Mucosa of descending colon (tissue), 3 donors: ENCODE measurements at regions not wholly inside any gene's neighbourhood (a gene's known extent, or its start where the extent isn't known, plus 50 kb on each side); places are given as distances from the start of the nearest gene placed in this dataset.

Source experiments
- ATAC-seq: fragments of 200-7000 bp; cut with Tn5 transposase; one replicate; pipeline ENCODE4 v1.9.1; 2020; ENCODE audit warnings: mild to moderate bottlenecking, moderate library complexity
- DNase-seq, 3 donors: peaks; one replicate each; pipeline ENCODE4 v3.0.0-alpha.2; 2020
- H3K36me3 ChIP-seq: fragments of 200-600 bp; one replicate; pipeline ENCODE4 v1.8.0; 2021; ENCODE audit warnings: low read depth, mild to moderate bottlenecking
- H3K4me1 ChIP-seq: fragments of 200-600 bp; one replicate; pipeline ENCODE4 v1.8.0; 2021; ENCODE audit warnings: low read depth, mild to moderate bottlenecking
- H3K4me3 ChIP-seq: fragments of 200-600 bp; one replicate; pipeline ENCODE4 v1.8.0; 2021; ENCODE audit warnings: mild to moderate bottlenecking
- H3K9me3 ChIP-seq: fragments of 200-600 bp; one replicate; pipeline ENCODE4 v1.8.0; 2021; ENCODE audit warnings: mild to moderate bottlenecking
- intact Hi-C, 2 donors: fragments of 100-400 bp; cut with DNase I in 1 of 2; cut with micrococcal nuclease in 1 of 2; formaldehyde crosslinking; loops; one replicate each; pipeline versions ENCODE4 v1.11.0 to v1.11.1; 2022; cut with DNase I, micrococcal nuclease
- TF ChIP-seq, protein P1 (sequence below): fragments of 200-600 bp; IDR thresholded peaks from one replicate; pipeline ENCODE4 v1.8.0; 2022; ENCODE audit warnings: antibody characterized with exemption, mild to moderate bottlenecking
- donor health status: DM: no; HTN: no; CAD: no; lungs with moderate emphysema.
- donor health status: DM: no; HTN: no; CAD: no.
- donor health status: DM: no; HTN: yes; CAD: no.

DNA sequence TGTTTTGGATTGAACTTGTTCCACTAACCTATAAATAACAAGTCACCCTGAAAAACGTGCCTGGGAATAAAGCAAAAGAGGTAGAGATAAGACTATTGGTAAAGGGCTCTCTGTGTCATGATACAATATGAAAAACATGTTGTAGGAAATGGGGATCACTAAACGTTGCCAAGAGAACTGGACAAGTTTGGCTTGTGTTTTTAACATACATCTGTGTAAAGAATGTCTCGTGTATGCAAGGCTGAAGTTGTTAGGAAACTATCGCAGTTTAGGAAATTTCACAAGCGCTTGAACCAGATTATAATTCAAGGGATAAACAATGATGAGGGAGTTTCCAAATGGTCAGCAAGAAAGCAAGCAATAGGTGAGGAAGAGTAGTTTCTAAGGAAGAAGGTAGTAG is 655.8 kb downstream of the PCDH7 start:
- DNase-seq (no peak), ATAC-seq (no peak)
- intact Hi-C loops: no loop called here
- Histone ChIP-seq H3K9me3 (no peaks in the 10 kb centered on the region), H3K36me3 (no peaks in the 10 kb centered on the region), H3K4me3 (no peak overlapping the region), H3K4me1 (no peaks in the 10 kb centered on the region)
- TF ChIP-seq, protein P1, sequence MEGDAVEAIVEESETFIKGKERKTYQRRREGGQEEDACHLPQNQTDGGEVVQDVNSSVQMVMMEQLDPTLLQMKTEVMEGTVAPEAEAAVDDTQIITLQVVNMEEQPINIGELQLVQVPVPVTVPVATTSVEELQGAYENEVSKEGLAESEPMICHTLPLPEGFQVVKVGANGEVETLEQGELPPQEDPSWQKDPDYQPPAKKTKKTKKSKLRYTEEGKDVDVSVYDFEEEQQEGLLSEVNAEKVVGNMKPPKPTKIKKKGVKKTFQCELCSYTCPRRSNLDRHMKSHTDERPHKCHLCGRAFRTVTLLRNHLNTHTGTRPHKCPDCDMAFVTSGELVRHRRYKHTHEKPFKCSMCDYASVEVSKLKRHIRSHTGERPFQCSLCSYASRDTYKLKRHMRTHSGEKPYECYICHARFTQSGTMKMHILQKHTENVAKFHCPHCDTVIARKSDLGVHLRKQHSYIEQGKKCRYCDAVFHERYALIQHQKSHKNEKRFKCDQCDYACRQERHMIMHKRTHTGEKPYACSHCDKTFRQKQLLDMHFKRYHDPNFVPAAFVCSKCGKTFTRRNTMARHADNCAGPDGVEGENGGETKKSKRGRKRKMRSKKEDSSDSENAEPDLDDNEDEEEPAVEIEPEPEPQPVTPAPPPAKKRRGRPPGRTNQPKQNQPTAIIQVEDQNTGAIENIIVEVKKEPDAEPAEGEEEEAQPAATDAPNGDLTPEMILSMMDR: no peak

DNA sequence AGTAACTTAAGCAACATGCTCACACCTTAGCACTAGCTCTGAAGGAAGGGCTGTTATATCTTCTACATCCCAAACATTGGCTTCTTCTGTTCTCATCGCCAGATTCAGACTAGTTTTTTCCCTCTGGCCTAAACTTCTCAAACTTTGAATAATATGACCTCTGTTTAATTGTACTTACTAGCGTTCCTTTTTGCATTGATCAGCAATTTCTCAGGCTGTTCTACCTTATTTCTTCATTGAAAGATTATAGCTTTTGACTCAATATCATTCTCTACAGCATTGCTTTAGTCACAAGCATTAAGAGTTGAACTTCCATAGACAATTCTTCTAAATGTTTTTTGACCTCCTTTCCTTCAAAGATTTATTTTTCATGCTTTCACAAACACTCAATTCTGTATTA is 659.2 kb downstream of the PCDH7 start:
- no peak for DNase-seq
- Histone ChIP-seq H3K36me3 (no peaks in the 10 kb centered on the region), H3K4me1 (no peaks in the 10 kb centered on the region), H3K9me3 (no peaks in the 10 kb centered on the region), H3K4me3 (no peak overlapping the region)
- TF ChIP-seq, protein P1: no peak
- intact Hi-C loops: no loop called here
- ATAC-seq: no peak

DNA sequence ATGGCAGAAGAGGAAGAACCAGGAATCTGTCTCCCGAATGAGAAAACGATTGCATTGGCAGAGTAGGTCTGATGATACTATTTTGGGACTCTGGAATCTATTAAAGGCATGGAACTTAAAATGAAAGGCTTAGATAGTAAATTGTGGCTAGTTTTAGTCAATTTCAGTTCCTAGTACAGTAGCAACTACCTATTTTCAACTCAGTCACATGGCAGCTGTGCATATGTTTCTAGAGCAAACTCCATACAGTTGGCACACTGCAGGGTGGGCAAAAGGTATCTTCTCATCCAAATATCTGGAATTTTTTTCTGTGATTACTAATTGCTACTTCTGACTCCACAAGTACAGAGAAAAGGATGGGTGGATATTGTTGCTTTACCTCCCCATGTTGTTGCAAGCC is 663.6 kb downstream of the PCDH7 start:
- Histone ChIP-seq H3K36me3 (no peaks in the 10 kb centered on the region), H3K4me3 (no peak overlapping the region), H3K4me1 (no peaks in the 10 kb centered on the region), H3K9me3 (no peaks in the 10 kb centered on the region)
- TF ChIP-seq, protein P1: no peak
- ATAC-seq: no peak
- intact Hi-C loops: no loop called here
- DNase-seq: no peak

DNA sequence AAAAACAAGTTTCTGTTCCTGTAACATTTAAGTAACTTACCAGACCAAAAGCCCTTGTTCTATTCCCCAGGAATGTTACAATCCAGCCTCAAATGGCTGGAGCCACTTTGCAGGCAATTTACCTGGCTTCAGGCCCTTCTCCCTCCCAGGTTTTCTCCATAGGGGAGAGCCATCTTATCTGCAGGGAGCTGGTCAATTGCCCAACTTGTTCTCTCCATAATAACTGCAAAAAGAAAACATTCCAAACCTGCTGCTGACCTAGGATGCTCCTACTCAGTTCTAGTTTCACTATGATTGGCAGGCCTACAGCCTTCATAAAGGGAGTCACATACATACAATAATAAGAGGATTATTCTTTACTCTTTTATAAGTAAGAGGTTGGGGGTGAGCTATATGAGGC is 670.7 kb downstream of the PCDH7 start:
- Histone ChIP-seq H3K4me3 (no peak overlapping the region), H3K36me3 (no peaks in the 10 kb centered on the region), H3K9me3 (no peaks in the 10 kb centered on the region), H3K4me1 (no peaks in the 10 kb centered on the region)
- intact Hi-C loops: no loop called here
- ATAC-seq: no peak
- TF ChIP-seq, protein P1: no peak
- DNase-seq: no peak

DNA sequence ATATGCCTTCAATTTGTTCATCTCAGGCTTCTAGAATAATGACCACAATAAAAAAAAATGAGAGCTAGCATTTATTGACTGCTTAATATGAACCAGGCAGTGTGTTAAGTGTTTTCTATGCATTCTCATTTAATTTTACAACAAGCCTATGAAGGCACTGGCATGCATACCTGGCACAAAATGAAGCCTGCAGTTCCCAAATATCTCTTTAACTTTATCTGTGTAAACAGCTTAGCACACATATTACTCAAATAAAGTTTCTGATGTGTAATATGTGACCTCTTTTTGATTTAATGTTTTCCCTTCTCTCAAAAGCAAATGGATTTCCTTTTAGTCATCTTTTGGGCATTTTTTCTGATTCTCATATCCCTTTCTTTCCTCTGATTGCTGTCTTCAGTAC is 671.8 kb downstream of the PCDH7 start:
- ATAC-seq (no peak), DNase-seq (no peak)
- TF ChIP-seq, protein P1: no peak
- intact Hi-C loops: no loop called here
- Histone ChIP-seq H3K36me3 (no peaks in the 10 kb centered on the region), H3K4me3 (no peak overlapping the region), H3K4me1 (no peaks in the 10 kb centered on the region), H3K9me3 (no peaks in the 10 kb centered on the region)

DNA sequence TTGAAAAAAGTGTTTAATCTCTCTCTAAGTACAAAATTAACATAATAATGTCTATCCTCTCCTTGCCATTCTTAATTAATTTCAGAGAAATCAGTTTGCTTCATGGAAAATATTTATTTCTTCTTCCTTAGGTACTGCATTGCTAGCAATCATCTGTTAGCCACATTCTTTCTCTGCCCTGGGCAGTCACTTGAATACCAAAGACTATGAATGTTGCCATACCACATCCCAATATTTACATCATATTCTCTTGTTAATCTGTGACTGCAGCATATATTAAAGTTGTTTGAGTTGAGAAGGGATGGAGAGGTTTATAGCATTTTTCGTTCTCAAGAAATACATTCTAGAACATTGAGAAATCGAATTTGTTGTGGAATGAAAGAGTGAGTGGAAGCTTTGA is 672.8 kb downstream of the PCDH7 start:
- no peak for ATAC-seq
- no peak for DNase-seq
- TF ChIP-seq, protein P1: no peak
- no peaks in the 10 kb centered on the region for H3K9me3 ChIP-seq
- intact Hi-C loops: no loop called here
- no peaks in the 10 kb centered on the region for H3K36me3 ChIP-seq
- no peak overlapping the region for H3K4me3 ChIP-seq
- H3K4me1 ChIP-seq: no peaks in the 10 kb centered on the region
